Skeletal muscle tissue (tissue), 3 donors: ENCODE measurements at regions not wholly inside any gene's neighbourhood (a gene's known extent, or its start where the extent isn't known, plus 50 kb on each side); places are given as distances from the start of the nearest gene placed in this dataset.

Experiments used
- H3K27ac ChIP-seq: one replicate; pipeline ENCODE4 v1.7.0; 2013; ENCODE audit warnings: mild to moderate bottlenecking, low read depth, low read length, inconsistent platforms
- H3K27me3 ChIP-seq, 3 donors: one replicate each; pipeline ENCODE4 v1.7.0; 2013; ENCODE audit warnings: low read length in 3 of 3; ENCODE audit not compliant: control insufficient read depth in 3 of 3, insufficient read depth in 3 of 3
- H3K36me3 ChIP-seq, 3 donors: one replicate each; pipeline ENCODE4 v1.7.0; 2013; ENCODE audit warnings: low read length in 3 of 3; ENCODE audit not compliant: control insufficient read depth in 3 of 3, insufficient read depth in 3 of 3
- H3K4me1 ChIP-seq, 3 donors: one replicate each; pipeline ENCODE4 v1.7.0; 2013; ENCODE audit warnings: low read length in 3 of 3, mild to moderate bottlenecking in 3 of 3; ENCODE audit not compliant: control insufficient read depth in 3 of 3, insufficient read depth in 3 of 3
- H3K4me3 ChIP-seq, 3 donors: one replicate each; pipeline ENCODE4 v1.7.0; 2013; ENCODE audit warnings: low read length in 3 of 3
- H3K9ac ChIP-seq, 3 donors: one replicate each; pipeline ENCODE4 v1.7.0; 2013; ENCODE audit warnings: low read length in 3 of 3, mild to moderate bottlenecking in 3 of 3, moderate library complexity in 2 of 3, low read depth in 1 of 3
- H3K9me3 ChIP-seq, 3 donors: one replicate each; pipeline ENCODE4 v1.7.0; 2013; ENCODE audit warnings: low read length in 3 of 3; ENCODE audit not compliant: control insufficient read depth in 3 of 3
- donor health status: Osteomylitis.

DNA sequence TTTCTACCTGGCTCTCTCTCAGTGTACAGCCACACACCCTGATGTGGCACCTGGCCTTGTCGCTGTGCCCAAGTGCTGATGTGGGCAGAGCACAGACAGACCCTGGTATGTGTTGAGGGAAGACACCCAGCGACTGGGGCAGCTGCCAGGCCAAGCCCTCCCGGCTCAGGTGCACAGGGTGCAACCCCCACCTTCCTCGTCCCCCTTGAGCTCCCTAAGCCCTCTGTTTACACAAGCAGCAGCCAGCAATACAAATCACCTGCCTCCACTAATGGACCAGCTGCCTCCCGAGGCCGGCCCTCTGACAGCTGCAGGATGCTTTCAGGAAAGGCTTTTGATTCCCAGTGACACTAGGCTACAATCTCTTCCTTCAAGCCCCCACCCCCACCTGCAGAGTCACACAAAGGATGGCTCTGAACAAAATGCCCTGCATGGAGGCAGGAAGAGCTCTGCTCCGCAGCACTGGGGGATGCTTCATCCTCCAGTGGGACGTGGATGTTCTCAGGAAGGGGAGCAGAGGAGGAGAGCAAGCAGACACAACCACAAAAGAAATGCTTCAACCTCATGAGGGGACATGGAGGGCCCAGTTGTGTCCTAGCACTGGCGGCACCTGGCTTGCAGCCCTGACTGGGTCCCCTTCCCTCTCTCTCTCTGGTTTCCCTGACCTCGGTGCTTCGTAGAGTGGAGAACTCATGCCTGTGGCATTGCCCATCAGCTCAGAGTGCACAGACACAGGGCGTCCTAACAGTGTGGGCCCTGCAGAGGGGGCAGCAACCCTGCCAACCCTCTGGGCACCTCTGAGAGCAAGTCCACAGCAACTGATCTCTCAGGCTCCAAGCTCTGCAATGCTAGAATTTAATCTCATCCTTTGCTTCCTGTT is 140.8 kb downstream of the BARX1 start:
- H3K9me3 ChIP-seq: peaks cover 0 to 3% (median 0%) of the 10 kb centered on the region in 3 donors

DNA sequence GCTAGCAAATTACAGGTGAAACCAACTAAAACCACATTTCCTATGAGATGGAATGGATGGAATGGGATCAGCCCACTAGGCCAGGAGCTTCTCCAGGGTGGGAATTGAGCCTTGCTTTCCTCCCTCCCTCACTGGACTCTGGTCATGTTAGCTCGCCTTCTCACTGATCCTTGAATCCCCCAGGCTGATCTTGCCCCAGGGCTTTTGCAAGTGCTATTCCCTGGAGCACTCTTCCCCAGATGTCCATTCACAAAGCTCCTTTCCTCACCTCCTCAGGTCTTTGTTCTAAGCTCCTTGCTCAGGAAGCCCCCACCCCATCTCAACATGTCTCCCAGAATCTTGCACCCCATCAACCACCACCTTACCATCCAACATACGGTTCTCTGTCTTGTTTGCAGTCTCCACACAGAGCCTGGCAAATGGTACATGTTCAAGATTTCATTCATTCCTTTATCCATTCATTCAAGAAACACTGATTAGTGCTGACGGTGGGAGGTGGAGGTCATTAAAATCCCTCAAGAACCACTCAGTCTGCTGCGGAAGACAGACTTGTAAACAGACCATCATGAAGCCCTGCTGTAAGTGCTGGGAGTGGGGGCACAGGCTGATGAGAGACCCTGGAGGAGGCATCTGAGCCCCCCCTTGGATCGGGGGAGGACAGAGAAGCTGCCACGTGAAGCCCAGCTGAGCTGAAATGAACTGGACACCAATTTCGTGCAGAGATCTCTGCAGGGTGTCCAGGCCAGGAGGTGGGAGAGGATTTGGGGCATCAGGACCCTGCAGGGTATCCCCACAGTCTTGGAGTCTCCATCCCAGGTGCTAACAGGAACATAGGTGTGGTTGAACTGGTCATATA is 141.7 kb downstream of the BARX1 start:
- Histone ChIP-seq H3K27ac (no peak overlapping the region), H3K4me3 (no peak overlapping the region), H3K36me3 (no peaks in the 10 kb centered on the region), H3K9ac (no peak overlapping the region), H3K4me1 (no peaks in the 10 kb centered on the region), H3K27me3 (peaks cover 6 to 38% (median 36%) of the 10 kb centered on the region in 3 donors), H3K9me3 (peaks cover 0 to 3% (median 0%) of the 10 kb centered on the region in 3 donors)

More for the DNA sequence above, 140.8 kb downstream of the BARX1 start:
- H3K4me1 ChIP-seq: no peaks in the 10 kb centered on the region
- H3K9ac ChIP-seq: no peak overlapping the region
- peaks cover 14 to 42% (median 42%) of the 10 kb centered on the region in 3 donors for H3K27me3 ChIP-seq
- no peak overlapping the region for H3K27ac ChIP-seq
- H3K4me3 ChIP-seq: no peak overlapping the region
- no peaks in the 10 kb centered on the region for H3K36me3 ChIP-seq

DNA sequence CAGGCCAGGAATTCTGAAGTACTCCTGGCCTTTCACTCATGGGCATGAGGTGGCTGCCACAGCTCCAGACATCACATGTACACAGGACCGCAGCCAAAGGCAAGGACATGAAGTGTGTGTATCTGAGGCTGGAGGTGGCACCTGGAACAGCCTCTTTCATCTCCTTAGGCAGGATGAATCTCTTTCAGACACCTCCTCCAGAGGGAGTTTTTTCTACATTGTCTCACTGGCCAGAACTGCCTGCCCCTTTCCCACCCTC is 142.8 kb downstream of the BARX1 start:
- Histone ChIP-seq H3K36me3 (no peaks in the 10 kb centered on the region), H3K4me3 (no peak overlapping the region), H3K9ac (no peak overlapping the region), H3K4me1 (no peaks in the 10 kb centered on the region), H3K9me3 (peaks cover 0 to 3% (median 0%) of the 10 kb centered on the region in 3 donors), H3K27me3 (peaks cover 6 to 36% (median 34%) of the 10 kb centered on the region in 3 donors), H3K27ac (no peak overlapping the region)

DNA sequence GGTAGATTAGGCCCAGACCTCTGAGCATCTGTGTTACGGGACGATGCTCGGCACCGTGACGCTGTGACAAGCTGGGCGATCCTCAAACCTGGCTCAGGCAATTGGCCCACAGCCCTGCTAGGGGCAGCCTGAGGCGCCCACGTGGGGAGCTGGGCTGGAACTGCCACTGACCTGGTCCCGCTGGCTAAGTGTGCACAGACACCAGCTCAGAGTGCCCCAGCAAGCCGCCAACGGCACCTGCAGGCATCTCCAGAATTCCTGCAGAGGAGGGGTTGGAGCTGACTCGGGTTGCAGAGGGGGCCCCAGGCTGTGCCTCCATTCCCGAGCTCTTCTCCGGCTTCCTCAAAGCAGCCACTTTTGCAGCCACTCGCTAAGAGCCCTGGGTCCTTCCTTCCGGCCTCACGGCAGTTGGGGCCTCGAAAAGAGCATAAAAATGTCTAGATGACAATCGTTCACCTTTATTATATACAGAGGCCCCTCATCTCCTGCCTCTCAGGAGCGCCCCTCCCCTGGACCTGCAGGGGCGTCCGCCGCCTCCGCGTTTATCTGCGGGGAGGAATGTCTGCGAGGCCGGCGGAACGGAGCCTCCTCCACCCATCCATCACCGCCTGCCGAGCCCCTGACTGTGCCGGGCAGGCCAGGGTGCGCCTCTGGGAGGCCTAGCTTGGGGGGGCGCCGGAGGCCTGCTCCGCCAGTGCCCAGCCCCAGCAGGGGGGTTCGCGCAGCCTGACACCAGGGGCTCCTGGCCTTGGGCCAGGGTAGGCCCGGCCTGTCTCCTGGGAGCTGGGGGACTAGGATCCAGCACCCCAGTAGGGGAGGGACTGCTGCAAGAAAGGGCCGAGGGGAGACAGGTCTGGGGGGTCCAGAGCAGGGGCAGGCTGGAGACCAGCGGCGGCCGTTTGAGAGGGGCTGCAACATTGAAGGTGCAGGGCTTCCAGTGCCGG is 144.9 kb downstream of the BARX1 start:
- Histone ChIP-seq H3K36me3 (no peaks in the 10 kb centered on the region), H3K27ac (no peak overlapping the region), H3K9ac (no peak overlapping the region), H3K27me3 (peaks cover 6 to 34% (median 29%) of the 10 kb centered on the region in 3 donors), H3K4me3 (no peak overlapping the region), H3K4me1 (no peaks in the 10 kb centered on the region), H3K9me3 (peaks cover 0 to 3% (median 0%) of the 10 kb centered on the region in 3 donors)

DNA sequence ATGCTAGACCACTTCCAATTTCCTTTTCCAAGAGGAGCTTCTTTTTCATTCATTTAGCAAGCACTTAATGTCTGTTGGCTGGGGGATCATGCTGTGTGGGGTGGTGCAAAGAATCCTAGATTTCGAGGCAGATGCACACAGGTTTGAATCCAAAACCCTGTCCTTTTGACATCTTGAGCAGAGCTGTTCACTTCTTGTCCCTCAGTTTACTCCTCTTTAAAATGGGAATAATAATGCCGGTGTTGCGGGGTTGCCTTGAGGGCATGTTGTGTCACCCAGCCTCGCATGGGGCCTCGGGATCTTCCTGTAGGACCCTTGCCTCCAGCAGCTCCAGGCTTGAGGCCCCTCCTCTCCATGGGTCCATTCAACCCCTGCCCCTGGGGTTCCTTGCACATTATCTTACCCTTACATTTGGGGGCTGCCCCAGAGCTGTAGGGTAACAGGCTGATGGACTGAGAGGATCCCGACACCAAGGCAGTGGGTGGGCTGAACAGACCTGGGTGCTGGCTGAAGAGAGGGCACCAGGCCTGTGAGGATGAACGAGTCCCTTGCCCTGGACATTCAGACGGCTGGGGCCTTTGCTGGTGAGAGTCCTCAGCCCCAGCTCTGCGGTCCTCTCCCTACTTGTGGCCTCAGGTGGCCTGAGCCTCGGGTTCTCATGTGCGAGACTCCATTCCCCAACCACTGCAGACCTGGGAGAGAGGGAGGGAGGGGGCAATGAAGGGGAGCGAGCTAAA is 145.8 kb downstream of the BARX1 start:
- no peaks in the 10 kb centered on the region for H3K4me1 ChIP-seq
- H3K9me3 ChIP-seq: peaks cover 0 to 3% (median 0%) of the 10 kb centered on the region in 3 donors
- no peak overlapping the region for H3K9ac ChIP-seq
- H3K36me3 ChIP-seq: no peaks in the 10 kb centered on the region
- H3K27ac ChIP-seq: no peak overlapping the region
- H3K4me3 ChIP-seq: no peak overlapping the region
- peaks cover 6 to 28% (median 25%) of the 10 kb centered on the region in 3 donors for H3K27me3 ChIP-seq

DNA sequence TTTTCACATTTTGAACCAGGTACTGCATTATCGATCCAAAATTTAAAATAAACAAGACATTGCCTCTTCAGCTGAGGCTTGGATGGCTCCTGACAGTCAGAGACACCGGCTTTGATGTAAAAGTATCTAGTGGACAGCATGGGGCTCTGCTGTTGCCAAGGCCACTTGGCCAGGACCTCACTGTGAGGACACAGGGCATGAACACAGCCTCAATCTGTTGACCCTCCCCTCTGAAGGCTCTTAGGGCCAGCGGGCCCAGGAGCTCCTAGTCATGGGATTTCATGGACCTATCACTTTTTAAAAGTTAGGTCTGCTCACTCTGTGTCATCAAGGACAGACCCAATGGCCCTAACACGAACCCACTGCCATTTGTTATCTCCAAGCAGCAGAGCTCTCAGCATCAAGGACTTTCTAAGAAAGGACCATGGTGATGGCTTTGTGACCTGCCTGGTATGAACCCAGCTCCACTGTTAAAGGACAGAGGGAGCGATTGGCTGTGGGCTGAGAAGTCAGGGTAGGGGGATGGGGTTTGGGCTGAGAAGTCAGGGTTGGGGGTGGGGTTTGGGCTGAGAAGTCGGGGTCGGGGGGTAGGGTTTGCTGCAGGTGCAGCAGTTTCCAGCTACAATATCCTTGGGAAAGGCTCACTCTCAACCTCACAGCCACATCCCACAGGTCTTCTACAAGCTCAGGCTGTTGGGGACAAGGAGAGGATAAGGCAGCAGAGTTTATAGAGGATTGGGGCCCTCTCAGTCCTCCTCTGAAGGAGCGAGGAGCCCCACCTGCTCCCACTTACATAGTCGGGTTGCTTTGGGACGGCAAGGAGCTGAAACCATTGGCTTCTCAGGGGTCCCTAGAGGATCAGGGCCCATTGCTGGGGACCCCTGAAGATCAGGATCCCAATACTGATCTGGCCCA is 146.8 kb downstream of the BARX1 start:
- no peak overlapping the region for H3K9ac ChIP-seq
- no peaks in the 10 kb centered on the region for H3K36me3 ChIP-seq
- H3K27ac ChIP-seq: no peak overlapping the region
- no peak overlapping the region for H3K4me3 ChIP-seq
- H3K4me1 ChIP-seq: no peaks in the 10 kb centered on the region
- peaks cover 6 to 21% (median 20%) of the 10 kb centered on the region in 3 donors for H3K27me3 ChIP-seq
- H3K9me3 ChIP-seq: peaks cover 0 to 3% (median 0%) of the 10 kb centered on the region in 3 donors

DNA sequence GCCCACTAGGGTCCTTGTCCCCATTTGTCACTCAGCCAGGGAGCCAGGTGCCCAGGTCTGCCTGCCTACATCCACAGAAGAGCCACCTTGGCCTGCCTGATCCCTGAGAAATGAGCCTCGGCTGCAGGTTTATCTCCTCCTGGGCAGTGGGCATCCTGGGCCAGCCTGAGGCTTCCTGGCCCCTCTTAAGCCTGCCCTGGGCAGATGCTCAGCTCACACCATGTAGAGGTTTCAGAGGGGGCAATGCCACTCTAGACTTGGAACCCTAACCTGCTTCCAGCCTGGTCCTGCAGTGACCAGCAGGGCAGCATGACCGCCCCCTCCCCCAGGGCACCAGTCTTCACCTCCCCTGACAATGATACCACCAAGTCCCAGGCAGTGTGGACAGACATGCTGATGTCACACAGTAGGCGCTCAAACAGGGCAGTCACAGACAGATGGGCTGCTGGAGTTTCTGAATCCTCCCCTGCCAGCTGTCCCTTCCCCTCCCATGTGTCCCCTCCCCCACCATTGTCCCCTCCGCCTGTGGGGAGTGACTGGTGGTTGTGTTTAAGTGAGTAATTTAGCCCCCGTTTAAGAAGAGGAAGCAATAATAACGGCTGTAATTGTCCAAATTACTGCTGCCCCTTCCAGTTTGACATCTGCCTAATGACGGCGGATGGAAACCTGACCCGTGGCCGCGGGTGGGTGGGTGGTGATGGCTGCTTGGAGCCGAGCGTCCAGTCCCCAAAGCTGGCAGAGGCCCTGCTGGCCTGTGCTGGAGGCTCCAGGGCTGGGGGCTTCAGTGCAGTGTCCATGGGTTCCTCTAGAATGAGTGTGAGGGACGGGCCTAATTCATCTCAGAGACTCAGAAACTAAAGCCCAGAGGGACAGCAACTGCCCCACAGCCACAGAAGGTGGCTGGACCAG is 147.7 kb downstream of the BARX1 start:
- no peak overlapping the region for H3K9ac ChIP-seq
- no peaks in the 10 kb centered on the region for H3K4me1 ChIP-seq
- no peak overlapping the region for H3K4me3 ChIP-seq
- peaks cover 0 to 3% (median 0%) of the 10 kb centered on the region in 3 donors for H3K9me3 ChIP-seq
- H3K27me3 ChIP-seq: peaks cover 6 to 21% (median 15%) of the 10 kb centered on the region in 3 donors
- H3K36me3 ChIP-seq: no peaks in the 10 kb centered on the region
- no peak overlapping the region for H3K27ac ChIP-seq
